ENCODE measurements at regions not wholly inside any gene's neighbourhood (a gene's known extent, or its start where the extent isn't known, plus 50 kb on each side); places are given as distances from the start of the nearest gene placed in this dataset.

DNA sequence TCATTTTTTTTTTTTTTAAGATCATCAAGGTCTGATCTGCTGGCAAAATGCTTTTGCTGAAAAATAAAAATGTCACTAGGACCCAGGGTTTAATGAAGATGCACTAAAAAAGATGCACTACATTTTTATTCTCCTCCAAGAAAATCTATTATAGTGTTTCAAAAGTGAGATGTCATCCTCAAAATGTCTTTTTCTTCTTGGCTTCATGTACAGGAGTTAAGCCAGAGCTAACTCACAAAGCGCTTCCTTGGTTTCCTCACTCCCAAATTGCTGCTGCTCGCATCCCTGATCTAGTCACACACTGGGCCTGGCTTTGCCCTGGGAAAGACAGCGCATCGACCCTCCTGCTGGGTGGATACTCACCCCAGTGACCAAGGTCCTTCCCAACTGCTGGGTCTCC is 113.4 kb upstream of the CCDC68 start:
- CTCF ChIA-PET: no interaction called here
- TF ChIP-seq LEF1 (IDR thresholded peaks at IDR 0.05; ENCODE audit: borderline replicate concordance): no peak
- no peak for TF ChIP-seq ELF4 (IDR thresholded peaks at IDR 0.05)
- TF ChIP-seq NFRKB (IDR thresholded peaks at IDR 0.05): no peak
- no peak for TF ChIP-seq FOXM1 (IDR thresholded peaks at IDR 0.05; ENCODE audit: borderline replicate concordance)
- TF ChIP-seq CTBP1 (IDR thresholded peaks at IDR 0.05; ENCODE audit: borderline replicate concordance): no peak
- no peak for TF ChIP-seq SP1 (IDR thresholded peaks at IDR 0.05)
- TF ChIP-seq ARNT (IDR thresholded peaks at IDR 0.05): no peak
- TF ChIP-seq TARDBP (IDR thresholded peaks at IDR 0.05): no peak
- no peak for TF ChIP-seq SUZ12 (IDR thresholded peaks at IDR 0.05)
- TF ChIP-seq PKNOX1 (IDR thresholded peaks at IDR 0.05): no peak
- no peak for TF ChIP-seq BHLHE40 (IDR thresholded peaks at IDR 0.05; ENCODE audit: borderline replicate concordance)
- TF ChIP-seq FOXA1 (IDR thresholded peaks at IDR 0.05): no peak
- TF ChIP-seq FOXK2 (IDR thresholded peaks at IDR 0.05): no peak
- no peak for TF ChIP-seq ZNF384 (IDR thresholded peaks at IDR 0.05)
- no peak for TF ChIP-seq HDGF (IDR thresholded peaks at IDR 0.05; ENCODE audit: borderline replicate concordance)
- no peak for TF ChIP-seq L3MBTL2 (conservative IDR thresholded peaks at IDR 0.05)
- no peak for DNase-seq (ENCODE audit: extremely low spot score)
- POLR2A ChIA-PET: no interaction called here

- TF ChIP-seq FOXA1 (IDR thresholded peaks at IDR 0.05): no peak
- no peak for TF ChIP-seq SUZ12 (IDR thresholded peaks at IDR 0.05)
- TF ChIP-seq PKNOX1 (IDR thresholded peaks at IDR 0.05): no peak
- TF ChIP-seq BHLHE40 (IDR thresholded peaks at IDR 0.05; ENCODE audit: borderline replicate concordance): no peak
- no peak for TF ChIP-seq LEF1 (IDR thresholded peaks at IDR 0.05; ENCODE audit: borderline replicate concordance)
- no peak for TF ChIP-seq ZNF384 (IDR thresholded peaks at IDR 0.05)
- no peak for TF ChIP-seq ARNT (IDR thresholded peaks at IDR 0.05)
- TF ChIP-seq ELF4 (IDR thresholded peaks at IDR 0.05): no peak
- TF ChIP-seq TARDBP (IDR thresholded peaks at IDR 0.05): no peak
- ChIA-PET POLR2A (no interaction called here), CTCF (interaction anchor here (0.6 kb wide), 1 partner anchor 172 kb away, joined by 3 read pairs; no protein-coding TSS in a partner anchor)
- DNase-seq (ENCODE audit: extremely low spot score): no peak
These were observed 112.9 kb upstream of the CCDC68 start for GRCh38 chr18:55072181-55072580.

- TF ChIP-seq CTBP1 (IDR thresholded peaks at IDR 0.05; ENCODE audit: borderline replicate concordance) (no peak), SP1 (IDR thresholded peaks at IDR 0.05) (no peak), ARNT (IDR thresholded peaks at IDR 0.05) (no peak), FOXM1 (IDR thresholded peaks at IDR 0.05; ENCODE audit: borderline replicate concordance) (no peak), FOXK2 (IDR thresholded peaks at IDR 0.05) (no peak), ELF4 (IDR thresholded peaks at IDR 0.05) (no peak), BHLHE40 (IDR thresholded peaks at IDR 0.05; ENCODE audit: borderline replicate concordance) (no peak), ZNF384 (IDR thresholded peaks at IDR 0.05) (no peak), TARDBP (IDR thresholded peaks at IDR 0.05) (no peak), PKNOX1 (IDR thresholded peaks at IDR 0.05) (no peak), FOXA1 (IDR thresholded peaks at IDR 0.05) (no peak)
- DNase-seq (ENCODE audit: extremely low spot score): no peak
- ChIA-PET POLR2A (no interaction called here), CTCF (no interaction called here)
These were observed 110.2 kb upstream of the CCDC68 start for GRCh38 chr18:55069497-55069896.

DNA sequence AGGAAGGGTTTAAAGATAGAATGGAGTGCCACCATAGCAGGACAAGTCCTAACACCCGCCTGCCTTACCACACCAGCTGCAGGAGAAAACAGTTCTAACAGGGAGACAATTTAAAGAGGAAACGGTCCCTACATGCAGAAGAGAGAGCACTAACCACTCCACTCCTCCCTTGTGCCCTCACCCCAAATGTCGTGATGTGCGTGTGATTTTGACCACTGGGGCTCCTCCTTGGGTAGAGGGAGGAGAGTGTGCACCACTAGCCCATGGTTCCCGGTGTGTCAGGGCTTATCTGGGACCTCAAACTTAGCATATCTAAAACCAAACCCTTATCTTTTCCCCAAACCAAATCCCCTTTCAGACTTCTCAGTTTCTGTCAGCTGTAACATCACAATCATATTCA is 105.5 kb upstream of the CCDC68 start:
- POLR2A ChIA-PET: no interaction called here
- no peak for DNase-seq (ENCODE audit: extremely low spot score)
- CTCF ChIA-PET: no interaction called here
- TF ChIP-seq FOXA1 (IDR thresholded peaks at IDR 0.05): no peak
- TF ChIP-seq L3MBTL2 (conservative IDR thresholded peaks at IDR 0.05): no peak
- no peak for TF ChIP-seq ZNF384 (IDR thresholded peaks at IDR 0.05)
- TF ChIP-seq ELF4 (IDR thresholded peaks at IDR 0.05): no peak
- TF ChIP-seq FOXM1 (IDR thresholded peaks at IDR 0.05; ENCODE audit: borderline replicate concordance): no peak
- no peak for TF ChIP-seq CTBP1 (IDR thresholded peaks at IDR 0.05; ENCODE audit: borderline replicate concordance)
- no peak for TF ChIP-seq NFRKB (IDR thresholded peaks at IDR 0.05)
- no peak for TF ChIP-seq TARDBP (IDR thresholded peaks at IDR 0.05)
- TF ChIP-seq SUZ12 (IDR thresholded peaks at IDR 0.05): no peak
- no peak for TF ChIP-seq FOXK2 (IDR thresholded peaks at IDR 0.05)
- TF ChIP-seq LEF1 (IDR thresholded peaks at IDR 0.05; ENCODE audit: borderline replicate concordance): no peak

- no peak for DNase-seq (ENCODE audit: extremely low spot score)
- TF ChIP-seq ELF4 (IDR thresholded peaks at IDR 0.05) (no peak), CTBP1 (IDR thresholded peaks at IDR 0.05; ENCODE audit: borderline replicate concordance) (no peak), SUZ12 (IDR thresholded peaks at IDR 0.05) (no peak), LEF1 (IDR thresholded peaks at IDR 0.05; ENCODE audit: borderline replicate concordance) (no peak), ARNT (IDR thresholded peaks at IDR 0.05) (no peak), PKNOX1 (IDR thresholded peaks at IDR 0.05) (no peak), FOXK2 (IDR thresholded peaks at IDR 0.05) (no peak), L3MBTL2 (conservative IDR thresholded peaks at IDR 0.05) (no peak), SP1 (IDR thresholded peaks at IDR 0.05) (no peak)
- ChIA-PET CTCF (no interaction called here), POLR2A (no interaction called here)
These were observed 104.8 kb upstream of the CCDC68 start for GRCh38 chr18:55064073-55064472.
